GM18951 (cell line): ENCODE measurements at regions not wholly inside any gene's neighbourhood (a gene's known extent, or its start where the extent isn't known, plus 50 kb on each side); places are given as distances from the start of the nearest gene placed in this dataset.

Experiments
- POLR2A ChIP-seq: IDR thresholded peaks from 4 replicates; pipeline ENCODE4 v1.6.1; 2011; ENCODE audit warnings: mild to moderate bottlenecking; ENCODE audit not compliant: insufficient read length, insufficient read depth; ENCODE audit errors: extremely low read depth
- in situ Hi-C: fragments of 300-500 bp; cut with MboI; formaldehyde crosslinking; loops from one replicate; pipeline ENCODE4 v1.12.0; 2022; ENCODE audit warnings: low sequenced_read_pairs, mixed read lengths, inconsistent platforms; ENCODE audit not compliant: unreplicated experiment

GRCh38 chr1:234709473-234710228 is 99.7 kb upstream of the IRF2BP2 start:
- in situ Hi-C loops, result no loop called here
- TF ChIP-seq POLR2A, result no peak

- in situ Hi-C loops, result no loop called here
- TF ChIP-seq POLR2A, result no peak
These were observed 98.9 kb upstream of the IRF2BP2 start for GRCh38 chr1:234708700-234709395.

- TF ChIP-seq POLR2A, result no peak
- in situ Hi-C loops, result no loop called here
These were observed 97.7 kb upstream of the IRF2BP2 start for GRCh38 chr1:234707641-234708040.

- TF ChIP-seq POLR2A, result no peak
- in situ Hi-C loops, result no loop called here
These were observed 97.0 kb upstream of the IRF2BP2 start for GRCh38 chr1:234706931-234707330.

GRCh38 chr1:234706199-234706598 is 96.2 kb upstream of the IRF2BP2 start:
- in situ Hi-C loops, result no loop called here
- no peak for TF ChIP-seq POLR2A

GRCh38 chr1:234705615-234706014 is 95.6 kb upstream of the IRF2BP2 start:
- in situ Hi-C loops, result no loop called here
- no peak for TF ChIP-seq POLR2A

- no peak for TF ChIP-seq POLR2A
- in situ Hi-C loops, result no loop called here
These were observed 94.3 kb upstream of the IRF2BP2 start for GRCh38 chr1:234704106-234704887.

- TF ChIP-seq POLR2A, result no peak
- in situ Hi-C loops, result no loop called here
These were observed 92.5 kb upstream of the IRF2BP2 start for GRCh38 chr1:234702342-234703000.

- no peak for TF ChIP-seq POLR2A
- in situ Hi-C loops, result no loop called here
These were observed 91.9 kb upstream of the IRF2BP2 start for GRCh38 chr1:234701737-234702341.

- in situ Hi-C loops, result no loop called here
- TF ChIP-seq POLR2A, result no peak
These were observed 90.1 kb upstream of the IRF2BP2 start for GRCh38 chr1:234699795-234700665.

GRCh38 chr1:234698686-234699085 is 88.7 kb upstream of the IRF2BP2 start:
- no peak for TF ChIP-seq POLR2A
- in situ Hi-C loops, result no loop called here

GRCh38 chr1:234697741-234698140 is 87.8 kb upstream of the IRF2BP2 start:
- no peak for TF ChIP-seq POLR2A
- in situ Hi-C loops, result no loop called here
